Endothelial cell of umbilical vein (primary cell): ENCODE measurements at regions not wholly inside any gene's neighbourhood (a gene's known extent, or its start where the extent isn't known, plus 50 kb on each side); places are given as distances from the start of the nearest gene placed in this dataset.

Experiments
- EZH2 ChIP-seq: IDR thresholded peaks from 2 replicates; pipeline ENCODE4 v1.6.1; 2012; ENCODE audit warnings: borderline replicate concordance, low read depth, mild to moderate bottlenecking, moderate library complexity, low read length, inconsistent platforms; ENCODE audit not compliant: severe bottlenecking
- FOS ChIP-seq: IDR thresholded peaks from 2 replicates; pipeline ENCODE4 v1.6.1; 2011; ENCODE audit warnings: mild to moderate bottlenecking, low read length, moderate library complexity, borderline replicate concordance; ENCODE audit not compliant: insufficient read depth
- POLR2A ChIP-seq: IDR thresholded peaks from 2 replicates; pipeline ENCODE4 v1.6.1; 2012; ENCODE audit warnings: low read depth, mild to moderate bottlenecking, control low read depth, low read length
- POLR2AphosphoS5 ChIP-seq: IDR thresholded peaks from 2 replicates; pipeline ENCODE4 v1.6.1; 2012; ENCODE audit warnings: low read depth, mild to moderate bottlenecking, control low read depth, low read length, moderate library complexity; ENCODE audit not compliant: insufficient read depth
- TF ChIP-seq, protein P1 (sequence below), 2 donors: IDR thresholded peaks; 1 replicate in 1 of 2; 2 replicates in 1 of 2; pipeline ENCODE4 v1.5.1; 2011; ENCODE audit warnings: low read length in 2 of 2, mild to moderate bottlenecking in 2 of 2, moderate library complexity in 2 of 2, control low read depth in 1 of 2, inconsistent platforms in 1 of 2, low read depth in 1 of 2; ENCODE audit not compliant: insufficient read depth in 1 of 2; ENCODE audit errors: extremely low read depth in 1 of 2
- TF ChIP-seq, protein P2 (sequence below): IDR thresholded peaks from 2 replicates; pipeline ENCODE4 v1.6.1; 2011; ENCODE audit not compliant: insufficient read depth, insufficient read length

DNA sequence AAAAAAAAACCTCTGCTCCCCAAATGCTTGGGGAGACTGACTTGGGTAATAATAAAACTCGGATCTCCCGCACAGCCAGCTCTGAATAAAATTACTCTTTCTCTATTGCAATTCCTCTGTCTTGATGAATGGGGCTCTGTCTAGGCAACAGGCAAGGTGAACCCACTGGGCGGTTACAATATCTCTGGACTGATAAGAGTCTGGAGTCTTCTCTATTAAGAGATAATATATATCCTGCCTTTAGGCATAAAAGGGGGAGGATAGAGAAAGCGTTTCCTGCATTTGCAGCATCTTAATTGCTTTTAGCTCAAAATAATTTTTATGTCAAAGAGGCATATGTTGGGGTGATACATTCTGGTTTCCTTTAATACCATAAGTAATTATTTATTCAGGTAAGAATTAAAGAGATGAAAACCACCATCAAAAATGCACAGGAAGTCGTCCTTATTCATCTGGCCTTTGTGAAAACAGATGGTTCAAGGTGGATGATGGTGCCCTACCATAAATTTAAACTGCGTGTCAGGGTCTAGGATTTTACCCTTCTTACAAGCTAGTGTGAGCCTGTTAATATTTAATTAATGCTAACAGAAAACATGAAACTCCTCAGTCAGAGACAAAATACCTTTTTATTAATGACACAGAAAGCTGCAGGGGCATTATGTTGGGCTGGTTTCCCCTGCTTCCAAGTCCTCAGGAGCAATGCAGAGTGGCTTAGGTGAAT, 736.8 kb downstream of the SOCS6 start:
- TF ChIP-seq EZH2 (no peak), POLR2AphosphoS5 (no peak), FOS (no peak), POLR2A (no peak)
- TF ChIP-seq, protein P1, sequence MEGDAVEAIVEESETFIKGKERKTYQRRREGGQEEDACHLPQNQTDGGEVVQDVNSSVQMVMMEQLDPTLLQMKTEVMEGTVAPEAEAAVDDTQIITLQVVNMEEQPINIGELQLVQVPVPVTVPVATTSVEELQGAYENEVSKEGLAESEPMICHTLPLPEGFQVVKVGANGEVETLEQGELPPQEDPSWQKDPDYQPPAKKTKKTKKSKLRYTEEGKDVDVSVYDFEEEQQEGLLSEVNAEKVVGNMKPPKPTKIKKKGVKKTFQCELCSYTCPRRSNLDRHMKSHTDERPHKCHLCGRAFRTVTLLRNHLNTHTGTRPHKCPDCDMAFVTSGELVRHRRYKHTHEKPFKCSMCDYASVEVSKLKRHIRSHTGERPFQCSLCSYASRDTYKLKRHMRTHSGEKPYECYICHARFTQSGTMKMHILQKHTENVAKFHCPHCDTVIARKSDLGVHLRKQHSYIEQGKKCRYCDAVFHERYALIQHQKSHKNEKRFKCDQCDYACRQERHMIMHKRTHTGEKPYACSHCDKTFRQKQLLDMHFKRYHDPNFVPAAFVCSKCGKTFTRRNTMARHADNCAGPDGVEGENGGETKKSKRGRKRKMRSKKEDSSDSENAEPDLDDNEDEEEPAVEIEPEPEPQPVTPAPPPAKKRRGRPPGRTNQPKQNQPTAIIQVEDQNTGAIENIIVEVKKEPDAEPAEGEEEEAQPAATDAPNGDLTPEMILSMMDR (IDR thresholded peaks at IDR 0.05; ENCODE audit: extremely low read depth in 1 of 2, insufficient read depth in 1 of 2, low read depth in 1 of 2, low read length in 2 of 2): no peak
- TF ChIP-seq, protein P2, sequence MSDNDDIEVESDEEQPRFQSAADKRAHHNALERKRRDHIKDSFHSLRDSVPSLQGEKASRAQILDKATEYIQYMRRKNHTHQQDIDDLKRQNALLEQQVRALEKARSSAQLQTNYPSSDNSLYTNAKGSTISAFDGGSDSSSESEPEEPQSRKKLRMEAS: no peak
